ENCODE measurements at regions not wholly inside any gene's neighbourhood (a gene's known extent, or its start where the extent isn't known, plus 50 kb on each side); places are given as distances from the start of the nearest gene placed in this dataset.
"Not testable (repeated sequence)": the region's sequence is repeated elsewhere in the genome, so short reads cannot be mapped to it uniquely, and the experiment has no call there.

GRCh38 chr10:33956322-33956721 lies 621.9 kb upstream of the NRP1 start:
- DNase-seq (ENCODE audit: low read depth in 2 of 2): not testable (repeated sequence)

- no peak for DNase-seq (ENCODE audit: low read depth in 2 of 2)
Observed at GRCh38 chr10:33955676-33956075, 621.2 kb upstream of the NRP1 start.

GRCh38 chr10:33952692-33953360 lies 618.4 kb upstream of the NRP1 start:
- peak; percentile 30 for DNase-seq (ENCODE audit: low read depth in 2 of 2)

- no peak for DNase-seq (ENCODE audit: low read depth in 2 of 2)
Observed at GRCh38 chr10:33950206-33950605, 615.7 kb upstream of the NRP1 start.

- DNase-seq (ENCODE audit: low read depth in 2 of 2): no peak
Observed at GRCh38 chr10:33947544-33947943, 613.1 kb upstream of the NRP1 start.

GRCh38 chr10:33945051-33945450 lies 610.6 kb upstream of the NRP1 start:
- DNase-seq (ENCODE audit: low read depth in 2 of 2): no peak

- no peak for DNase-seq (ENCODE audit: low read depth in 2 of 2)
Observed at GRCh38 chr10:33942508-33942907, 608.0 kb upstream of the NRP1 start.

GRCh38 chr10:33939892-33940291 lies 605.4 kb upstream of the NRP1 start:
- DNase-seq (ENCODE audit: low read depth in 2 of 2): no peak

- DNase-seq (ENCODE audit: low read depth in 2 of 2): no peak
Observed at GRCh38 chr10:33939410-33939809, 604.9 kb upstream of the NRP1 start.

GRCh38 chr10:33938001-33938400 lies 603.5 kb upstream of the NRP1 start:
- DNase-seq (ENCODE audit: low read depth in 2 of 2): no peak

GRCh38 chr10:33937036-33937730 lies 602.7 kb upstream of the NRP1 start:
- no peak for DNase-seq (ENCODE audit: low read depth in 2 of 2)

- DNase-seq (ENCODE audit: low read depth in 2 of 2): no peak
Observed at GRCh38 chr10:33935350-33935749, 600.9 kb upstream of the NRP1 start.

- no peak for DNase-seq (ENCODE audit: low read depth in 2 of 2)
Observed at GRCh38 chr10:33930079-33930478, 595.6 kb upstream of the NRP1 start.

- no peak for DNase-seq (ENCODE audit: low read depth in 2 of 2)
Observed at GRCh38 chr10:33927347-33927746, 592.9 kb upstream of the NRP1 start.

- no peak for DNase-seq (ENCODE audit: low read depth in 2 of 2)
Observed at GRCh38 chr10:33921970-33922605, 587.6 kb upstream of the NRP1 start.

GRCh38 chr10:33920351-33920750 lies 585.9 kb upstream of the NRP1 start:
- no peak for DNase-seq (ENCODE audit: low read depth in 2 of 2)

GRCh38 chr10:33919244-33919643 lies 584.8 kb upstream of the NRP1 start:
- DNase-seq (ENCODE audit: low read depth in 2 of 2): no peak

GRCh38 chr10:33917069-33917780 lies 582.8 kb upstream of the NRP1 start:
- DNase-seq (ENCODE audit: low read depth in 2 of 2): no peak

GRCh38 chr10:33914746-33915145 lies 580.3 kb upstream of the NRP1 start:
- no peak for DNase-seq (ENCODE audit: low read depth in 2 of 2)

- DNase-seq (ENCODE audit: low read depth in 2 of 2): peak in 1 of 2 experiments; percentile 14
Observed at GRCh38 chr10:33913194-33913593, 578.7 kb upstream of the NRP1 start.

- peak; percentile 15 to 23 for DNase-seq (ENCODE audit: low read depth in 2 of 2)
Observed at GRCh38 chr10:33909476-33909875, 575.0 kb upstream of the NRP1 start.

GRCh38 chr10:33901166-33901565 lies 566.7 kb upstream of the NRP1 start:
- DNase-seq (ENCODE audit: low read depth in 2 of 2): peak; percentile 62 to 66

Data from fibroblast of skin of left quadriceps (primary cell).